Parathyroid adenoma (tissue), 2 donors: ENCODE measurements at regions not wholly inside any gene's neighbourhood (a gene's known extent, or its start where the extent isn't known, plus 50 kb on each side); places are given as distances from the start of the nearest gene placed in this dataset.
"Not testable (repeated sequence)": the region's sequence is repeated elsewhere in the genome, so short reads cannot be mapped to it uniquely, and the experiment has no call there.

Experiments
- H2AFZ ChIP-seq: fragments of 300-600 bp; sonication (generic); one replicate; pipeline ENCODE4 v1.7.0; 2017; ENCODE audit warnings: antibody characterized with exemption, mild to moderate bottlenecking
- H3K27ac ChIP-seq: fragments of 300-600 bp; sonication (generic); one replicate; pipeline ENCODE4 v1.7.0; 2017
- H3K27me3 ChIP-seq: fragments of 300-600 bp; sonication (generic); one replicate; pipeline ENCODE4 v1.7.0; 2017; ENCODE audit warnings: low read length; ENCODE audit not compliant: control insufficient read depth, insufficient read depth
- H3K36me3 ChIP-seq: fragments of 300-600 bp; sonication (generic); one replicate; pipeline ENCODE4 v1.7.0; 2017; ENCODE audit warnings: low read length; ENCODE audit not compliant: control insufficient read depth, insufficient read depth
- H3K4me1 ChIP-seq: fragments of 300-600 bp; sonication (generic); one replicate; pipeline ENCODE4 v1.7.0; 2017; ENCODE audit warnings: control low read depth
- H3K4me2 ChIP-seq: fragments of 300-600 bp; sonication (generic); one replicate; pipeline ENCODE4 v1.7.0; 2017; ENCODE audit warnings: low read length
- H3K4me3 ChIP-seq: fragments of 300-600 bp; sonication (generic); one replicate; pipeline ENCODE4 v1.7.0; 2017; ENCODE audit warnings: low read depth, low read length
- H3K79me2 ChIP-seq: fragments of 300-600 bp; sonication (generic); one replicate; pipeline ENCODE4 v1.7.0; 2017; ENCODE audit warnings: control low read depth
- H3K9ac ChIP-seq: fragments of 300-600 bp; sonication (generic); one replicate; pipeline ENCODE4 v1.7.0; 2017; ENCODE audit warnings: mild to moderate bottlenecking
- H3K9me3 ChIP-seq: fragments of 300-600 bp; sonication (generic); one replicate; pipeline ENCODE4 v1.7.0; 2017; ENCODE audit warnings: low read length; ENCODE audit not compliant: control insufficient read depth
- TF ChIP-seq, protein P1 (sequence below): fragments of 300-600 bp; sonication (generic); IDR thresholded peaks from one replicate; pipeline ENCODE4 v1.7.0; 2017; ENCODE audit warnings: antibody characterized with exemption, mild to moderate bottlenecking
- donor health status: primary hyperparathyroidism.

DNA sequence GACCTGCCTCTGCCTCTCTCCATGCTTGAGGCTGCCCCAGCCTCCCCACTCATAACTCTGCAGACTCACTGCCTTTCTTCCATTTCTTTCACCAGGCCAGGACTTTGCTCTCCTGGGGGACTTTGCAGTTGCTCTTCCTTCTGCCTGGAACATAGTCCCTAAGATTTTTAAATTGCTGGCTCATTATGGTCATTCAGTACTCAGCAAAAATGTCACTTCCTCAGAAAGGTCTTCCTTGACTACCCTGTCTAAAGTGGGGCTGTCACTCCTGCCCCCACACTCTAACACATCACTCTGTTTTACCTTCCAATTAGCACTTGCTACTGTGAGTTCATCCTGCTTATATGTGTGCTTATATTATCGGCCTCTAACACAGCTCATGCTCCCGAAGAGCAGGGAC lies 618.2 kb downstream of the UQCRFS1 start:
- TF ChIP-seq, protein P1, sequence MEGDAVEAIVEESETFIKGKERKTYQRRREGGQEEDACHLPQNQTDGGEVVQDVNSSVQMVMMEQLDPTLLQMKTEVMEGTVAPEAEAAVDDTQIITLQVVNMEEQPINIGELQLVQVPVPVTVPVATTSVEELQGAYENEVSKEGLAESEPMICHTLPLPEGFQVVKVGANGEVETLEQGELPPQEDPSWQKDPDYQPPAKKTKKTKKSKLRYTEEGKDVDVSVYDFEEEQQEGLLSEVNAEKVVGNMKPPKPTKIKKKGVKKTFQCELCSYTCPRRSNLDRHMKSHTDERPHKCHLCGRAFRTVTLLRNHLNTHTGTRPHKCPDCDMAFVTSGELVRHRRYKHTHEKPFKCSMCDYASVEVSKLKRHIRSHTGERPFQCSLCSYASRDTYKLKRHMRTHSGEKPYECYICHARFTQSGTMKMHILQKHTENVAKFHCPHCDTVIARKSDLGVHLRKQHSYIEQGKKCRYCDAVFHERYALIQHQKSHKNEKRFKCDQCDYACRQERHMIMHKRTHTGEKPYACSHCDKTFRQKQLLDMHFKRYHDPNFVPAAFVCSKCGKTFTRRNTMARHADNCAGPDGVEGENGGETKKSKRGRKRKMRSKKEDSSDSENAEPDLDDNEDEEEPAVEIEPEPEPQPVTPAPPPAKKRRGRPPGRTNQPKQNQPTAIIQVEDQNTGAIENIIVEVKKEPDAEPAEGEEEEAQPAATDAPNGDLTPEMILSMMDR: no peak

DNA sequence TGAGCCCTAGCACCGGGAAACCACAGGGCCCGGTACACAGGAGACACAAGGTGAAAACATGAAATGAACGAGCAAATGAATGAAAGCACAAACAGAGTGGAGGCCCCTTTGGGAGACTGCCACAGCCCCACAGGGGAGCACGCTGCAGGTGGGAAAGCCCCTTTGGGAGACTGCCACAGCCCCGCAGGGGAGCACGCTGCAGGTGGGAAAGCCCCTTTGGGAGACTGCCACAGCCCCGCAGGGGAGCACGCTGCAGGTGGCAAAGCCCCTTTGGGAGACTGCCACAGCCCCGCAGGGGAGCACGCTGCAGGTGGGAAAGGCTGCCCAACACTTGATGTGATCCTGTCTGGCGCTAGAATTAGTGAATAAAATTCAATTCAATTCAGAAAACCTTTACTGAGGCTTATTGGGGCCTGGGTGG lies 623.0 kb downstream of the UQCRFS1 start:
- not testable (repeated sequence) for H3K36me3 ChIP-seq, H2AFZ ChIP-seq, H3K79me2 ChIP-seq, H3K4me3 ChIP-seq, H3K9ac ChIP-seq, H3K4me1 ChIP-seq, H3K27ac ChIP-seq, H3K9me3 ChIP-seq, H3K4me2 ChIP-seq, H3K27me3 ChIP-seq

More for the DNA sequence above, 618.2 kb downstream of the UQCRFS1 start:
- H3K4me1 ChIP-seq: no peaks in the 10 kb centered on the region
- H3K4me3 ChIP-seq: no peak overlapping the region
- H3K4me2 ChIP-seq: no peak overlapping the region
- no peaks in the 10 kb centered on the region for H3K36me3 ChIP-seq
- no peak overlapping the region for H3K27ac ChIP-seq
- no peaks in the 10 kb centered on the region for H3K79me2 ChIP-seq
- no peak overlapping the region for H2AFZ ChIP-seq
- no peaks in the 10 kb centered on the region for H3K9me3 ChIP-seq
- no peaks in the 10 kb centered on the region for H3K27me3 ChIP-seq
- no peak overlapping the region for H3K9ac ChIP-seq

- H3K9me3 ChIP-seq: no peaks in the 10 kb centered on the region
- TF ChIP-seq, protein P1: no peak
- no peak overlapping the region for H3K4me2 ChIP-seq
- no peaks in the 10 kb centered on the region for H3K4me1 ChIP-seq
- H3K27me3 ChIP-seq: no peaks in the 10 kb centered on the region
- no peaks in the 10 kb centered on the region for H3K36me3 ChIP-seq
- H3K4me3 ChIP-seq: no peak overlapping the region
- no peak overlapping the region for H3K9ac ChIP-seq
- no peak overlapping the region for H2AFZ ChIP-seq
- no peak overlapping the region for H3K27ac ChIP-seq
- H3K79me2 ChIP-seq: no peaks in the 10 kb centered on the region
Measured at GRCh38 chr19:28586474-28586873, 626.5 kb downstream of the UQCRFS1 start.

DNA sequence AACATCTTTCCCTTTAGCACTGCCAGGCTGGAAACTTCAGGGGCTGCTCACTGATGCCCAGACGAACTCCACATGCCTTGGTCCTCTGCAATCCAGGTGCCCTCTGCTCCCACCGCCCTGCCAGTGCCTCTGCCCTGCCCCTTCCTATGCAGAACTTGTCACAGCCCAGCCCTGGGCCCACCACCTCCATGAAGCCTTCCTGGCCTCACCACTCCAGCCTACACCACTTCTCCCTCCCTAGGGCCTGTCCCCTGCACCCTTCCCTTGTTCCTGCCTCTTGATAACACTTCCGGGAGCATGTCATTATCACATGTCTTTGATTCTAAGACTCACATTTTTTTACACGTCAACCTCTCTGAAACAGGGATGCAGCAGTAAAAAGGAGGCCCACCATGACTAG lies 627.2 kb downstream of the UQCRFS1 start:
- H3K9ac ChIP-seq: no peak overlapping the region
- H3K36me3 ChIP-seq: no peaks in the 10 kb centered on the region
- H2AFZ ChIP-seq: no peak overlapping the region
- no peaks in the 10 kb centered on the region for H3K4me1 ChIP-seq
- H3K4me2 ChIP-seq: no peak overlapping the region
- no peak overlapping the region for H3K27ac ChIP-seq
- TF ChIP-seq, protein P1: no peak
- H3K4me3 ChIP-seq: no peak overlapping the region
- H3K79me2 ChIP-seq: no peaks in the 10 kb centered on the region
- H3K9me3 ChIP-seq: no peaks in the 10 kb centered on the region
- H3K27me3 ChIP-seq: no peaks in the 10 kb centered on the region

- no peaks in the 10 kb centered on the region for H3K36me3 ChIP-seq
- H2AFZ ChIP-seq: no peak overlapping the region
- no peaks in the 10 kb centered on the region for H3K9me3 ChIP-seq
- no peak overlapping the region for H3K9ac ChIP-seq
- H3K79me2 ChIP-seq: no peaks in the 10 kb centered on the region
- TF ChIP-seq, protein P1: no peak
- no peak overlapping the region for H3K27ac ChIP-seq
- no peak overlapping the region for H3K4me2 ChIP-seq
- no peak overlapping the region for H3K4me3 ChIP-seq
- no peaks in the 10 kb centered on the region for H3K27me3 ChIP-seq
- no peaks in the 10 kb centered on the region for H3K4me1 ChIP-seq
Measured at GRCh38 chr19:28583713-28584112, 629.2 kb downstream of the UQCRFS1 start.
